Parathyroid adenoma (tissue), 2 donors: ENCODE measurements at regions not wholly inside any gene's neighbourhood (a gene's known extent, or its start where the extent isn't known, plus 50 kb on each side); places are given as distances from the start of the nearest gene placed in this dataset.
A peak's percentile ranks its signal among the peaks of the same experiment; 100 is the strongest.

Experiments
- H2AFZ ChIP-seq: fragments of 300-600 bp; sonication (generic); one replicate; pipeline ENCODE4 v1.7.0; 2017; ENCODE audit warnings: antibody characterized with exemption, mild to moderate bottlenecking
- H3K27ac ChIP-seq: fragments of 300-600 bp; sonication (generic); one replicate; pipeline ENCODE4 v1.7.0; 2017
- H3K27me3 ChIP-seq: fragments of 300-600 bp; sonication (generic); one replicate; pipeline ENCODE4 v1.7.0; 2017; ENCODE audit warnings: low read length; ENCODE audit not compliant: control insufficient read depth, insufficient read depth
- H3K36me3 ChIP-seq: fragments of 300-600 bp; sonication (generic); one replicate; pipeline ENCODE4 v1.7.0; 2017; ENCODE audit warnings: low read length; ENCODE audit not compliant: control insufficient read depth, insufficient read depth
- H3K4me1 ChIP-seq: fragments of 300-600 bp; sonication (generic); one replicate; pipeline ENCODE4 v1.7.0; 2017; ENCODE audit warnings: control low read depth
- H3K4me2 ChIP-seq: fragments of 300-600 bp; sonication (generic); one replicate; pipeline ENCODE4 v1.7.0; 2017; ENCODE audit warnings: low read length
- H3K4me3 ChIP-seq: fragments of 300-600 bp; sonication (generic); one replicate; pipeline ENCODE4 v1.7.0; 2017; ENCODE audit warnings: low read depth, low read length
- H3K79me2 ChIP-seq: fragments of 300-600 bp; sonication (generic); one replicate; pipeline ENCODE4 v1.7.0; 2017; ENCODE audit warnings: control low read depth
- H3K9ac ChIP-seq: fragments of 300-600 bp; sonication (generic); one replicate; pipeline ENCODE4 v1.7.0; 2017; ENCODE audit warnings: mild to moderate bottlenecking
- H3K9me3 ChIP-seq: fragments of 300-600 bp; sonication (generic); one replicate; pipeline ENCODE4 v1.7.0; 2017; ENCODE audit warnings: low read length; ENCODE audit not compliant: control insufficient read depth
- TF ChIP-seq, protein P1 (sequence below): fragments of 300-600 bp; sonication (generic); IDR thresholded peaks from one replicate; pipeline ENCODE4 v1.7.0; 2017; ENCODE audit warnings: antibody characterized with exemption, mild to moderate bottlenecking
- donor health status: primary hyperparathyroidism.

GRCh38 chr2:144333143-144333555 lies 186.8 kb downstream of the ZEB2 start:
- Histone ChIP-seq H3K9ac (no peak overlapping the region), H3K4me2 (peak overlapping the region; percentile 88), H3K4me3 (peak overlapping the region; percentile 63), H3K4me1 (no peaks in the 10 kb centered on the region), H3K27me3 (no peaks in the 10 kb centered on the region), H3K79me2 (no peaks in the 10 kb centered on the region), H3K36me3 (no peaks in the 10 kb centered on the region), H2AFZ (peak overlapping the region; percentile 71), H3K9me3 (no peaks in the 10 kb centered on the region), H3K27ac (peak overlapping the region; percentile 81)
- TF ChIP-seq, protein P1, sequence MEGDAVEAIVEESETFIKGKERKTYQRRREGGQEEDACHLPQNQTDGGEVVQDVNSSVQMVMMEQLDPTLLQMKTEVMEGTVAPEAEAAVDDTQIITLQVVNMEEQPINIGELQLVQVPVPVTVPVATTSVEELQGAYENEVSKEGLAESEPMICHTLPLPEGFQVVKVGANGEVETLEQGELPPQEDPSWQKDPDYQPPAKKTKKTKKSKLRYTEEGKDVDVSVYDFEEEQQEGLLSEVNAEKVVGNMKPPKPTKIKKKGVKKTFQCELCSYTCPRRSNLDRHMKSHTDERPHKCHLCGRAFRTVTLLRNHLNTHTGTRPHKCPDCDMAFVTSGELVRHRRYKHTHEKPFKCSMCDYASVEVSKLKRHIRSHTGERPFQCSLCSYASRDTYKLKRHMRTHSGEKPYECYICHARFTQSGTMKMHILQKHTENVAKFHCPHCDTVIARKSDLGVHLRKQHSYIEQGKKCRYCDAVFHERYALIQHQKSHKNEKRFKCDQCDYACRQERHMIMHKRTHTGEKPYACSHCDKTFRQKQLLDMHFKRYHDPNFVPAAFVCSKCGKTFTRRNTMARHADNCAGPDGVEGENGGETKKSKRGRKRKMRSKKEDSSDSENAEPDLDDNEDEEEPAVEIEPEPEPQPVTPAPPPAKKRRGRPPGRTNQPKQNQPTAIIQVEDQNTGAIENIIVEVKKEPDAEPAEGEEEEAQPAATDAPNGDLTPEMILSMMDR, result no peak

GRCh38 chr2:144332356-144333142 lies 187.4 kb downstream of the ZEB2 start:
- no peaks in the 10 kb centered on the region for H3K36me3 ChIP-seq
- peak overlapping the region; percentile 63 for H3K4me3 ChIP-seq
- peaks cover under 1% of the 10 kb centered on the region for H3K79me2 ChIP-seq
- H3K4me1 ChIP-seq, result no peaks in the 10 kb centered on the region
- H3K9ac ChIP-seq, result no peak overlapping the region
- H3K4me2 ChIP-seq, result peak overlapping the region; percentile 88
- H3K27me3 ChIP-seq, result no peaks in the 10 kb centered on the region
- H2AFZ ChIP-seq, result peak overlapping the region; percentile 71
- no peaks in the 10 kb centered on the region for H3K9me3 ChIP-seq
- peak overlapping the region; percentile 81 for H3K27ac ChIP-seq
- TF ChIP-seq, protein P1, result no peak

DNA sequence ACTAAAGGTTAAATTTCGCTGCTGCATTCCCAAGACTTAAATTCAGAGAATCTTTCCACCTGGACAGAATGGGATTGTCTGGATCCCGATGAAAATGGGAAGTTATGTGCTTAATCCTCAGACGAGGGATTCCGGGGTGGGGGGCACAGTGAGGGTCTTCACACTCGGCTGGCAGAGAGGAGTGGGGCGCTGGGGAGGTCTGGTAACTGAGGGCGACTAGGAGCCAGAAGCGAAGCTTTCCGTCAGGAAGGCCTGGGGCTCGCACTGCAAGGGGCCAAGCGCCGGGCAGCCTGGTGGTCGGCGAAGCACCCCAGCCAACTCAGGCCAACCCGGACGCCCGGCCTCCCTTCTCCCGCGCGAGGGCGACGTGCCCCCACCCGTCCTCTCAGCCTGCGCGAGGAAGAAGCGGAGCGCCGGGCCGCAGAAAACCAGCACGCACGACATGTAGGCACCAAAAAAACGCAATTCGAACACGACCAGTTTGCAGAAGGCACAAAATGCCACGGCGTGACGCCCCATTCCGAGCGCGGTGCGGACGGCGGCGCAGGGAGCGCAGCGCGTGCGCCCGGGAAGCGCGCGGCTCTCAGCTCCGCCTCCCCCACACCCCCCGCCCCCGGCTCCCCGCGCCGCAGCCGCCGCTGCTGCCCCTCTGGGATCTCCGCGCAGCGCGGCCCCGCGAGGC lies 188.1 kb downstream of the ZEB2 start:
- Histone ChIP-seq H3K9me3 (no peaks in the 10 kb centered on the region), H3K79me2 (peaks cover 2% of the 10 kb centered on the region), H3K4me1 (no peaks in the 10 kb centered on the region), H3K27ac (peak overlapping the region; percentile 71), H3K4me2 (peak overlapping the region; percentile 82), H3K36me3 (no peaks in the 10 kb centered on the region), H2AFZ (peak overlapping the region; percentile 92), H3K4me3 (peak overlapping the region; percentile 61), H3K9ac (peak overlapping the region; percentile 55), H3K27me3 (no peaks in the 10 kb centered on the region)
- TF ChIP-seq, protein P1, result peak; percentile 22

GRCh38 chr2:144330951-144331673 lies 188.8 kb downstream of the ZEB2 start:
- H3K36me3 ChIP-seq, result no peaks in the 10 kb centered on the region
- peak overlapping the region; percentile 71 for H3K27ac ChIP-seq
- TF ChIP-seq, protein P1, result no peak
- H3K4me3 ChIP-seq, result peak overlapping the region; percentile 61
- peak overlapping the region; percentile 82 for H3K4me2 ChIP-seq
- no peak overlapping the region for H3K9ac ChIP-seq
- H3K27me3 ChIP-seq, result no peaks in the 10 kb centered on the region
- H3K4me1 ChIP-seq, result no peaks in the 10 kb centered on the region
- H3K9me3 ChIP-seq, result no peaks in the 10 kb centered on the region
- peaks cover 2% of the 10 kb centered on the region for H3K79me2 ChIP-seq
- H2AFZ ChIP-seq, result peak overlapping the region; percentile 92
